GM12872 (cell line): ENCODE measurements at regions not wholly inside any gene's neighbourhood (a gene's known extent, or its start where the extent isn't known, plus 50 kb on each side); places are given as distances from the start of the nearest gene placed in this dataset.

ENCODE experiments used
- CTCF ChIP-seq: IDR thresholded peaks from 3 replicates; pipeline ENCODE4 v1.5.1; 2011; ENCODE audit warnings: low read depth, mild to moderate bottlenecking, low read length, moderate library complexity; ENCODE audit not compliant: insufficient read depth

GRCh38 chr7:35987016-35987415 is 166.0 kb upstream of the EEPD1 start:
- no peak for TF ChIP-seq CTCF

GRCh38 chr7:35988105-35988504 is 164.9 kb upstream of the EEPD1 start:
- TF ChIP-seq CTCF = no peak

GRCh38 chr7:35988818-35989217 is 164.2 kb upstream of the EEPD1 start:
- TF ChIP-seq CTCF = no peak

GRCh38 chr7:35991511-35992232 is 161.4 kb upstream of the EEPD1 start:
- TF ChIP-seq CTCF = no peak

- no peak for TF ChIP-seq CTCF
Measured at GRCh38 chr7:35992436-35992835, 160.6 kb upstream of the EEPD1 start.

- TF ChIP-seq CTCF = no peak
Measured at GRCh38 chr7:35993113-35993512, 159.9 kb upstream of the EEPD1 start.

- no peak for TF ChIP-seq CTCF
Measured at GRCh38 chr7:35993676-35994606, 159.1 kb upstream of the EEPD1 start.
